IPS-15b (cell line): ENCODE measurements at regions not wholly inside any gene's neighbourhood (a gene's known extent, or its start where the extent isn't known, plus 50 kb on each side); places are given as distances from the start of the nearest gene placed in this dataset.
"Not testable (repeated sequence)": the region's sequence is repeated elsewhere in the genome, so short reads cannot be mapped to it uniquely, and the experiment has no call there.

ENCODE experiments used
- H3K27me3 ChIP-seq: one replicate; pipeline ENCODE4 v1.6.1; 2013; ENCODE audit warnings: low read length; ENCODE audit not compliant: control insufficient read depth, insufficient read depth
- H3K36me3 ChIP-seq: one replicate; pipeline ENCODE4 v1.6.1; 2013; ENCODE audit warnings: low read length; ENCODE audit not compliant: control insufficient read depth, insufficient read depth
- H3K4me1 ChIP-seq: one replicate; pipeline ENCODE4 v1.6.1; 2013; ENCODE audit warnings: mild to moderate bottlenecking, low read length; ENCODE audit not compliant: control insufficient read depth, insufficient read depth
- H3K4me3 ChIP-seq: one replicate; pipeline ENCODE4 v1.5.1; 2013; ENCODE audit warnings: low read depth, low read length
- H3K9ac ChIP-seq: one replicate; pipeline ENCODE4 v1.6.1; 2013; ENCODE audit warnings: low read depth, mild to moderate bottlenecking, low read length
- H3K9me3 ChIP-seq: one replicate; pipeline ENCODE4 v1.6.1; 2013; ENCODE audit warnings: mild to moderate bottlenecking, low read length; ENCODE audit not compliant: control insufficient read depth, insufficient read depth

DNA sequence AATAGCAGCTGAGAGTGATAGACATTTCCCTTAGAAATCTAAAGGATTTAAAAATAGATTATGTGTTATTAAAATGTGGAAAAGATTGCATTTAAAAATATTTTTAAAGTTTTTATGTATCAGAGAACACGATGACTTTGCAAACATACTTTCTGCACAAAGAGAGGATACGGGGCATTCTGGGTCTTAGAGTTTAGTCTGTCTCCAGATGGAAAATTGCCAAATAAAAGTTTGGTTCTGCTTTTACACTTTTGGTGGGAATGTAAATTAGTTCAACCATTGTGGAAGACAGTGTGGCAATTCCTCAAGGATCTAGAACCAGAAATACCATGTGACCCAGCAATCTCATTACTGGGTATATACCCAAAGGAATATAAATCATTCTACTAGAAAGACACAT, 355.2 kb downstream of the NDFIP2 start:
- H3K4me1 ChIP-seq, H3K4me3 ChIP-seq, H3K27me3 ChIP-seq, H3K36me3 ChIP-seq, H3K9me3 ChIP-seq, H3K9ac ChIP-seq: not testable (repeated sequence)

DNA sequence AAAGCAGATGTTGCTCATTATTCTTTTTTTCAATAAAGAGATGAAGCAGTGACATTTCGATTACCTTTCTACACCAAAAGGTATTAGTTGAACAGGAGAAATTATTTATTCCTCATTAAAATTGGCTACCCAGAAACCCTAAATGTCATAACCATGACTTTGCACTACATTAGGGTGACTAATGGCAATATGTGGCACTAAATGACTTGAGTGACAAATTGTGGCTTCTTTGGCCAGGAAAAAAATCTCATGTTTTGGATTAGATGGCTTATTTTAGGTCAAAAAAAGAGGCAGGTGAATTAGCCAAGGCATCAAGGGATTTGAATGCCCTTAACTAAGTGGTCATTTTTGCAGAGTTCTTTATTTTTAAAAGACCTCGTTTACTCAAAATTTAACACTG, 353.9 kb downstream of the NDFIP2 start:
- no peaks in the 10 kb centered on the region for H3K27me3 ChIP-seq
- H3K4me3 ChIP-seq, result no peak overlapping the region
- no peaks in the 10 kb centered on the region for H3K36me3 ChIP-seq
- H3K4me1 ChIP-seq, result no peaks in the 10 kb centered on the region
- no peak overlapping the region for H3K9ac ChIP-seq
- peaks cover 2% of the 10 kb centered on the region for H3K9me3 ChIP-seq

DNA sequence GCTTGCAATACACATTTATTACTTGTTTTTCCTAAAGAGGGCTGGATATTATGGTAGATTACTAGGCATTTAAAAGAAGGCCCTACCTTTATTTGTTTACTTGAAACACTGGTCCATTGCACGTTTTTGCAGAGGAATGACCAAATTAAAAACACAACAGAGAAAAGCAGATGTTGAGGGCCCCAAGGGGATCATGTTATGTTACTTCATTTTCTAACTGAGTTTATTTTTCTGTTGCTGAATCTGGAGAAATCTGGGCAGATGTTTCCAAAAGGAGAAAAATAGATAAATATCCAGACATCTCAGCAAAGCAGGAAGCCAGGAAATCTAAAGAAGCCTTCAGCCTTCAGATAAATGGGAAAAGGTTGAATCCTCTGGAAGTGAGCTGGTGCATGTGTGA, 353.0 kb downstream of the NDFIP2 start:
- no peaks in the 10 kb centered on the region for H3K27me3 ChIP-seq

DNA sequence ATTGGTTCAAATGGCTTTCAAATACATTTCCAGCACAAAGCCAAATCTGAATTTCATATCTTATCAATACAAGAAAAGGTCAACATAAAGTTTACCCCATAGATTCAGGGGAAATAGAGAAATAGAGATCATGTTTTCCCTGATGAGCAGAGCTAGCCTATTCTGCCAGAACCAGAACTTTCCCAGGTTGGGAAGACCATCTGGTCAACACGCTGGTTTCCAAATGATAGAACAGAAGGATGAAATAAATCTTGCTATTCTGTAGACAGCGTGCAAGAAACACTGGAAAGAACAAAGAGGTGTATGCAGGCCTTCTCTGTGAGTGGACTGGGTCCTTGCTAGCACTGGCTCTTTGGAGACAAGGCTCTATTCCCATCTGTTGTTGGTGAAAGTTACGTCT, 350.6 kb downstream of the NDFIP2 start:
- H3K9ac ChIP-seq, result no peak overlapping the region
- no peaks in the 10 kb centered on the region for H3K36me3 ChIP-seq
- H3K9me3 ChIP-seq, result no peaks in the 10 kb centered on the region
- H3K4me3 ChIP-seq, result no peak overlapping the region
- H3K4me1 ChIP-seq, result no peaks in the 10 kb centered on the region
- H3K27me3 ChIP-seq, result no peaks in the 10 kb centered on the region

More for the DNA sequence above, 353.0 kb downstream of the NDFIP2 start:
- Histone ChIP-seq H3K4me3 (no peak overlapping the region), H3K9me3 (peaks cover 2% of the 10 kb centered on the region), H3K4me1 (no peaks in the 10 kb centered on the region), H3K36me3 (no peaks in the 10 kb centered on the region), H3K9ac (no peak overlapping the region)

DNA sequence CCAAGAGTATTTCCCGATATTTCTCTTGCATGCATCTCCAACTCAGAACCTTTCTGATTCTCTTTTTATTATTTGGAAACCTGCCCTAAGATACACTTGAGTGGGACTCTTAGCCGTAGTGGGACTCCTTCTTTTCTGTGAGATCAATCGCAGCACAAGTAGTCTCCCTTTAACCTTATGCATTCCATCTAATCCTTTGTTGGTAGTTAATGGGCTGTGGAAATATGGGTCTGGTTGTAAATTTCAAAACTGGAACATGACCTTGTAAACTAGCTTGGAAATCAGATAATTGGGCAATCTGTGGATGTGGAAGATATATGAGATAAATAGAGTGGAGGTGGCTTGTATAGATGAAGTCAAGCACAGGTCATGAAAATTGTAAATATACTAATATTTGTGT, 350.0 kb downstream of the NDFIP2 start:
- no peaks in the 10 kb centered on the region for H3K27me3 ChIP-seq
- no peaks in the 10 kb centered on the region for H3K9me3 ChIP-seq
- no peaks in the 10 kb centered on the region for H3K36me3 ChIP-seq
- H3K9ac ChIP-seq, result no peak overlapping the region
- H3K4me1 ChIP-seq, result no peaks in the 10 kb centered on the region
- H3K4me3 ChIP-seq, result no peak overlapping the region

DNA sequence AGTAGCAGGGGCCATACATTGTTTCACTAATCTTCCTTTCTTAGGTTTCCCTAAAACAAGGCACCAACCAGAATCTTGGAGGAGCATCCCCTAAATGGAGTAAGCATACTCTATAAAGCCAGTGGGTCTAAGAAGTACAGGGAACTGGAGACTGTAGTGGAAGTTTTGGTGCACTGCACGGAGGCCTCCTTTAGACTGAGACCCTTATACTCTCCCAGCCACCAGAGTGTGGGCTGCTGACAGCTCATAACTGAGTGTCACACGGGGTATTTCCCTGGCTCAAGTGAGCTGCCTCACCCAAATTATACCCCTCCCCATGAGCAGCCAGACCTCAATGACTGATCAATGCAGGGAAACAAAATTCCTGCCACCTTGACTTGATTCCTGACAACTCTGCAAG, 349.5 kb downstream of the NDFIP2 start:
- Histone ChIP-seq H3K9ac (no peak overlapping the region), H3K9me3 (no peaks in the 10 kb centered on the region), H3K4me1 (no peaks in the 10 kb centered on the region), H3K4me3 (no peak overlapping the region), H3K27me3 (no peaks in the 10 kb centered on the region), H3K36me3 (no peaks in the 10 kb centered on the region)

DNA sequence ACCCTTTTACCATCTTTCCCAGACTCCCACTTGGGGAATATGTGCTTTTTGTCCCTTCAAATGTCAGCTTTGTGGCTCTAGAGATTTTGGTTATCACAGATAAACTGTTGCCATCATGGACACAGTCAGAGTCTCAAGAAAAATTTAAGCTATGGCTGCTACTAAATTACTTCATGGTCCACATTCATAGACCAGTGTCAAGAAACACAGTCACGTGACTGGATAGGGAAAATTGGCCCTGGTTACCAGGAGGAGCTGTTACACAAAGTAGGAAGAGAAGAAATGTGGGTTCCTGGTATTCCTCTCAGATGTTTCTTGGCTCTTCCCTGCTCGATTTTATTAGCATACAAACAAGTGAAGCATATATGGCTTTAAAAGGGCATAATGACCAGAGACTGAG, 348.9 kb downstream of the NDFIP2 start:
- Histone ChIP-seq H3K9ac (no peak overlapping the region), H3K27me3 (no peaks in the 10 kb centered on the region), H3K4me1 (no peaks in the 10 kb centered on the region), H3K36me3 (no peaks in the 10 kb centered on the region), H3K4me3 (no peak overlapping the region), H3K9me3 (no peaks in the 10 kb centered on the region)

DNA sequence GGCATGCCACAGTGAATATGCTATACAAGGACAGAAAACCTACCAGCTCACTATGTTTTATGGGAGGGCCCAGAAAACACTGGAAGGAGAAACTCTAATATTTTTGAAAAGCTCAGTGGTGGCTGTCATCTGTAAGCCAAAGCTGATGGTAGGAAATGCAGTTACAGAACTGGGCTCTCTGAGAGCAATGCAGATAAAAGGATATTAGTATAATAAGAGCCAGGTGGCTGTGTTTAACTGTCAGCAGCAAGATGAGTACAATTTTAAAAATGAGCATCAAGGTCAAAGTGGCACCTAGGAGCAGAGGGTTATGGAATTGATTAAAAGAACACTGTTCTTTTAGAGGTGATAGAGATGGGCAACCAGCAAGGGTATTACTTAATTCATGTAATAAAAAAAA, 345.0 kb downstream of the NDFIP2 start:
- Histone ChIP-seq H3K9me3 (no peaks in the 10 kb centered on the region), H3K4me1 (no peaks in the 10 kb centered on the region), H3K9ac (no peak overlapping the region), H3K4me3 (no peak overlapping the region), H3K27me3 (no peaks in the 10 kb centered on the region), H3K36me3 (no peaks in the 10 kb centered on the region)

DNA sequence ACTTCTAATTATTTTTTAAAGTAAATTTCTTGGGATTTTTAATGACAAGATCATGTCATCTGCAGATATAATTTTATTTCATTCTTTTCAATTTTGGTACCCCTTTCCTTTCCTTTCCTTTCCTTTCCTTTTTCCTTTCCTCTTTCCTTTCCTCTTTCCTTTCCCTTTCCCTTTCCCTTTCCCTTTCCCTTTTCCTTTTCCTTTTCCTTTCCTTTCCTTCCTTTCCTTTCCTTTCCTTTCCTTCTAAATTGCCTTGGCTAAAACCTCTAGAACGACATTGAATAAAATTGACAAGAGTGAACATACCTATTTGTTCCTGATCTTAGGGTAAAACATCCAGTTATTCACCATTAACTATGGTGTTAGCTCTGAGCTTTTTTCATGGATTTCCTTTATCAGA, 334.1 kb downstream of the NDFIP2 start:
- H3K27me3 ChIP-seq, result no peaks in the 10 kb centered on the region
- H3K4me3 ChIP-seq, result no peak overlapping the region
- peaks cover 10% of the 10 kb centered on the region for H3K4me1 ChIP-seq
- H3K9me3 ChIP-seq, result no peaks in the 10 kb centered on the region
- H3K36me3 ChIP-seq, result no peaks in the 10 kb centered on the region
- no peak overlapping the region for H3K9ac ChIP-seq

DNA sequence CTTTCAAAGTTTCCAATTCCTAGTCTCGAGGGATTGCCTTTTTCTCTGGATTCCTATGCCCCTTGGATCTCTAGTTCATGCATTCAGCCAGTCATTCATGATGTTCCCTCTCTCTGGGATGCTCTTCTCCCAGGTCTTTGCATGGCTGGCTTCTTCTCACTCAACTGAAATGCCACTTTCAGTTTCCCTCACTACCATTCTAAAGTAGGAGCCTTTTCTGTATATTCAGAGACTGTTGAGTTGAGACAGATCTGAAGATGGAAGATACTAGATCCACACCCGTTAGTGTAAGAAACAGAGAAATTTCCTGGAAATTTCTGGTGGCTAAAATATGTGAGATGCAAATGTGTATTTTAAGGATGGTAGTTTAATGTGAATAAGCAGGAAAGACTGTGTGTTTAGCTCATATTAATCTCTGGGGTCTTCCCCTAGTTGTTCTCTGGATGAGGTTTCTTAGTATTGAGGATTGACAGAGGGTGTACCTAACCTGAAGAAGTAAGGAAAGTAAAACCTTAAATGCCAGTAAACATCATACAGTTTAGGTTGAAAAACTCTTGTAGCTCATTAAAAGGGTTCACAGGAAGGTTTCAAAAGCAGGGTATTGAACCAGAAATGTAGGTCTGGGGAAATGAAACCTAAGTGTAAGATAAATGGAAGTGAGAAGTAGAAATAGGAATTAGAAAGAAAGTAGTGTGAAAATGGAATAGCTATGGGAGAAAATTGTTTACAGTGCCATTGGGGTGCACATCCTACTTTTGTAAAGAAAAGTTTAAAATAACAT, 331.3 kb downstream of the NDFIP2 start:
- Histone ChIP-seq H3K4me3 (no peak overlapping the region), H3K27me3 (no peaks in the 10 kb centered on the region), H3K36me3 (no peaks in the 10 kb centered on the region), H3K9ac (no peak overlapping the region), H3K9me3 (no peaks in the 10 kb centered on the region), H3K4me1 (peaks cover 10% of the 10 kb centered on the region)

DNA sequence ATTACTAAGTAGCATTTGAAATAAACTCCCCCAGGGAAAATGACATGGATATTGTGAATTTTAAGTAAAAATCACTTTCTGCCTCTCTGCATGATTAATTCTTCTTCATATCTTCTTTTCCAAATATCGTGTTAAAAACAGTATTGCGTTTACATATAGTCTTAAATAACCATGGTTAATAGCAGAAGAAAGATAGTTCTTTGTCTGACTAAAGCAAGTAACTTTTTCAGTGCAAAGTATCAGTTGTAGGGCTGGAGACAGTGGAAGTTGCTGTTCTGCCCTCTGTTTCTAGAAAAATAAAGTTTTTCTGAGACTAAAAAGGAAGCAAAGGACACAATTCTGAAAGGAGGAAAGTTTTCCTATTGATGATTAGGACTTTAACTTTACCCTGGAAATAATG, 330.2 kb downstream of the NDFIP2 start:
- no peaks in the 10 kb centered on the region for H3K27me3 ChIP-seq
- H3K36me3 ChIP-seq, result no peaks in the 10 kb centered on the region
- peaks cover 10% of the 10 kb centered on the region for H3K4me1 ChIP-seq
- H3K4me3 ChIP-seq, result no peak overlapping the region
- no peak overlapping the region for H3K9ac ChIP-seq
- no peaks in the 10 kb centered on the region for H3K9me3 ChIP-seq

DNA sequence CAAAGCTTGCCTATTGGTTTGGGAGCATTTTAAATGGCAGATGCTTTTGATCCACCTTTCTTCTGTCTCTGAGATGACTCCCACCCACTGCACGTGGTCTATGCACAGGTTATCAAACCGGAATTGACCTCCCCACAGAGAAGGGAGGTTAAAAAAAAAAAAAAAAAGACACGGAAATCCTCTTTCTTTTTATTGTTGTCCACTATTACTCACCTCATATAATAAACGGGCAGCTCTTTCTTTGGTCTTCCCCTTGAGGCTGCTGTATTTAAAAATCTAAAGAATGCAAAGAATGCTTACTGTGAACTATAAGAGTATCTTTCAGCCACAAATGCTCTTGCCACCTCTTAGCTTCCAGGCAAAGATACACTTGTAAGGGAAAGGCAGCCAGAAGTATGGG, 329.7 kb downstream of the NDFIP2 start:
- H3K9me3 ChIP-seq, result no peaks in the 10 kb centered on the region
- H3K4me1 ChIP-seq, result peaks cover 10% of the 10 kb centered on the region
- H3K4me3 ChIP-seq, result no peak overlapping the region
- no peaks in the 10 kb centered on the region for H3K36me3 ChIP-seq
- no peaks in the 10 kb centered on the region for H3K27me3 ChIP-seq
- H3K9ac ChIP-seq, result no peak overlapping the region
